Thoracic aorta (tissue), 2 donors: ENCODE measurements at regions not wholly inside any gene's neighbourhood (a gene's known extent, or its start where the extent isn't known, plus 50 kb on each side); places are given as distances from the start of the nearest gene placed in this dataset.

Experiments
- ATAC-seq: fragments of 150-250 bp; one replicate; pipeline ENCODE4 v1.8.0; 2017; ENCODE audit warnings: low read depth; ENCODE audit not compliant: insufficient number of reproducible peaks, low FRiP score
- DNase-seq: peaks from one replicate; pipeline ENCODE4 v3.0.0-alpha.2; 2020; ENCODE audit warnings: low spot score
- H3K27ac ChIP-seq, 2 donors: fragments of 200-600 bp; sonication (generic); 1 replicate in 1 of 2; 2 replicates in 1 of 2; pipeline ENCODE4 v1.5.1; 2016; ENCODE audit warnings: mild to moderate bottlenecking in 2 of 2, moderate library complexity in 2 of 2
- H3K27me3 ChIP-seq: fragments of 200-600 bp; sonication (generic); replicated peaks from 2 replicates; pipeline ENCODE4 v1.6.0; 2016; ENCODE audit warnings: mild to moderate bottlenecking; ENCODE audit not compliant: insufficient read depth
- H3K36me3 ChIP-seq: fragments of 200-600 bp; sonication (generic); one replicate; pipeline ENCODE4 v1.5.1; 2016
- H3K4me1 ChIP-seq, 2 donors: fragments of 200-600 bp; sonication (generic); 1 replicate in 1 of 2; 2 replicates in 1 of 2; pipeline versions ENCODE4 v1.5.1 to v1.6.0; 2016; ENCODE audit warnings: low read depth in 2 of 2, mild to moderate bottlenecking in 1 of 2; ENCODE audit not compliant: control insufficient read depth in 1 of 2
- H3K4me3 ChIP-seq: fragments of 200-600 bp; sonication (generic); 2 replicates; pipeline ENCODE4 v1.5.1; 2016; ENCODE audit warnings: mild to moderate bottlenecking
- H3K9me3 ChIP-seq: fragments of 200-600 bp; sonication (generic); 2 replicates; pipeline ENCODE4 v1.5.1; 2016
- TF ChIP-seq, protein P1 (sequence below): fragments of 200-600 bp; sonication (generic); IDR thresholded peaks from one replicate; pipeline ENCODE4 v1.5.1; 2019; ENCODE audit warnings: antibody characterized with exemption

DNA sequence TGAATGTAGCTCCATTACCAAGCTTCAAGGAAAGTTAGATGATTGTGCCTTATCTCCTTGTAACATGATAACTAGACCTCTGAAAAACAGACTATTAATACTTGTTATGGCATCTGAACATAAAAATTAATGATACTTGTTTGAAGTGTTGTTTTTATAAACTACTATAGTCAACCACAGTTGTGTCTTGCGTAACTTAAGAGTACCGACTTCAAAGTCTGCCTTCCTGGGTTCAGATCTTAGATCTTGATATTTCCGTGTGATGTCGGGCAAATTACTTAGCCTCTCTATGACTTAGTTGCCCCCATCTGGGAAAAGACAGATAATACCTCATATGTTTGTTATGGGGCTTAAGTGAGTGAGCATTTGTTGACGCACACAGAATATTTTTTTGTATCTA lies 906.5 kb downstream of the JRKL start:
- Histone ChIP-seq H3K27ac (no peak overlapping the region), H3K27me3 (no peaks in the 10 kb centered on the region), H3K4me1 (no peaks in the 10 kb centered on the region), H3K4me3 (no peak overlapping the region), H3K9me3 (no peaks in the 10 kb centered on the region), H3K36me3 (no peaks in the 10 kb centered on the region)
- ATAC-seq: no peak
- DNase-seq: no peak
- TF ChIP-seq, protein P1, sequence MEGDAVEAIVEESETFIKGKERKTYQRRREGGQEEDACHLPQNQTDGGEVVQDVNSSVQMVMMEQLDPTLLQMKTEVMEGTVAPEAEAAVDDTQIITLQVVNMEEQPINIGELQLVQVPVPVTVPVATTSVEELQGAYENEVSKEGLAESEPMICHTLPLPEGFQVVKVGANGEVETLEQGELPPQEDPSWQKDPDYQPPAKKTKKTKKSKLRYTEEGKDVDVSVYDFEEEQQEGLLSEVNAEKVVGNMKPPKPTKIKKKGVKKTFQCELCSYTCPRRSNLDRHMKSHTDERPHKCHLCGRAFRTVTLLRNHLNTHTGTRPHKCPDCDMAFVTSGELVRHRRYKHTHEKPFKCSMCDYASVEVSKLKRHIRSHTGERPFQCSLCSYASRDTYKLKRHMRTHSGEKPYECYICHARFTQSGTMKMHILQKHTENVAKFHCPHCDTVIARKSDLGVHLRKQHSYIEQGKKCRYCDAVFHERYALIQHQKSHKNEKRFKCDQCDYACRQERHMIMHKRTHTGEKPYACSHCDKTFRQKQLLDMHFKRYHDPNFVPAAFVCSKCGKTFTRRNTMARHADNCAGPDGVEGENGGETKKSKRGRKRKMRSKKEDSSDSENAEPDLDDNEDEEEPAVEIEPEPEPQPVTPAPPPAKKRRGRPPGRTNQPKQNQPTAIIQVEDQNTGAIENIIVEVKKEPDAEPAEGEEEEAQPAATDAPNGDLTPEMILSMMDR: no peak

DNA sequence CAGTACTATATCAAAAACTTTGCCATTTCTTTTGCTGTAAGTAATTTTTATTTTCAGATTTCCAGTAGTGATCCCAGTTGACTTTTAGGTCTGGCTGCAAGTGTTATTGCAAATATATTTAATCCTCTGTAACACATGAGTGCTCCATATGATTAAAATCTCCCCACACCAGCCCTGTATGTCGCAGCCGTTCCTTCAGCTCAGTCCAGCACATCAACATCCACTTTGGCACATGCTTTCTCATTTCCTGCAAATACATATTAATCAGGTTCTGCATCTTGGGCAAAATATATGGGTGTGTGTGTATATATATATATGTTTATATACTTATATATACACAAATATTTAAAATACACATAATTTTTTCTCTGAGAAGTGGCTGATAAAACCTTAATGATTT lies 919.5 kb downstream of the JRKL start:
- ATAC-seq (no peak), DNase-seq (no peak)
- H3K27me3 ChIP-seq: no peaks in the 10 kb centered on the region
- H3K27ac ChIP-seq: no peak overlapping the region
- TF ChIP-seq, protein P1: no peak
- no peak overlapping the region for H3K4me3 ChIP-seq
- H3K4me1 ChIP-seq: no peaks in the 10 kb centered on the region
- H3K36me3 ChIP-seq: no peaks in the 10 kb centered on the region
- H3K9me3 ChIP-seq: no peaks in the 10 kb centered on the region

DNA sequence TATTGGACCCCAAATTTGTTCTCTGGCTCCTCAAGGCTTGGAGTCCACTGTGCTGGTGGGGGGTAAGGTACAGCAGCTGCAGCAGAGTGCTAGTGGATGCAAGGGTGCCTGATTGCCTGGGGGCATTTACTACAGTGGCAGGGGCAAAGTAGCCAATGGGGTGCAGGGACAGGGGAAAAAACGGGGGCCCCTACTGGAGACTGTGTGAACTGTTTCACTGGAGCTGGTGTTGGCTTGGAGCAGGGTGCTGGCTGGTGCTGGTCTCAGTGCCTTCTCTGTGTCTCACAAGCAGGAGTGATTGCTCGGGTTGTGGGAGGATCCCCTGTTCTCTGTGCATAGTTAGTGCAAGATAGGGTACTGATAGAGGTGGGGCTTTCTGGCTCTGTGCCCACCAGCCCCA lies 935.9 kb downstream of the JRKL start:
- TF ChIP-seq, protein P1: no peak
- Histone ChIP-seq H3K4me1 (no peaks in the 10 kb centered on the region), H3K27ac (no peak overlapping the region), H3K4me3 (no peak overlapping the region), H3K27me3 (no peaks in the 10 kb centered on the region), H3K36me3 (no peaks in the 10 kb centered on the region), H3K9me3 (no peaks in the 10 kb centered on the region)
- ATAC-seq: no peak
- no peak for DNase-seq

DNA sequence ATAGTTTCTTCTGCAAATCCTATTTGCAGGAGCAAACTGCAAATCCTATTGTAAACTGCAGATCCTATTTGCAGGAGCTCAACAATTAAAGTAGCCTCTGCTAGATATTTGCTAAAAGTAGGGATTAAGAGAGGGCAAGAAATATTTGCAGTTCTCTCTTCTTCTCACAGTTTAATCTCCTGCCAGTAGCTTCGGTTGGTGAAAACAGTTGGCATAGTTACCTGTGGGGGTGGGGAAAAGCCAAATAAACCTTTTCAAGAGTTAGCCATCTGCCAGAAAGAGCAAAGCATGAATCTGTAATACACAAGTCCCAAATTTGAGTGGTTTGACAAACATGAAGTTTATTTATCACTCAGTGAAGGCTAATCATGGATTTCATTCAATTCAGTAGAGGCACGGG lies 942.5 kb downstream of the JRKL start:
- Histone ChIP-seq H3K4me3 (no peak overlapping the region), H3K9me3 (no peaks in the 10 kb centered on the region), H3K36me3 (no peaks in the 10 kb centered on the region), H3K27ac (no peak overlapping the region), H3K4me1 (no peaks in the 10 kb centered on the region), H3K27me3 (no peaks in the 10 kb centered on the region)
- no peak for DNase-seq
- TF ChIP-seq, protein P1: no peak
- no peak for ATAC-seq

DNA sequence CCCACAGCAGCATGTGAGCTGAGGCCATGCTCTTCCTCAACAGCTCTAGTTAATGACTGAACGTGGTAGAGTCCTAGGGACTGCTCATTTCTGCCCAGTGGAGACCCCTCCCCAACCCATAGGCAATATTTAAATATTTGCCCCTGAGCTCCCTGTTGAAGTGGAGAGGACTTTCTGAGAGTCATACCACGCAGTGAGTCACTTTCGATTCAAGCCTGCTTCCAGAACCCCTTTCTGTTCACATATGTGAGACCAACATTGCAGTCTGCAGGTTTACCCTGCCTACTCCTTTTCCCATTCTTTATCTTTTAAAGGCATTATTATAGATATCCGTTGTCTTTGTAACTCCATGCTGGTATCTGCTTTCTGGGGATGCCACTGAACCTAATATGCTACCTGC lies 946.3 kb downstream of the JRKL start:
- TF ChIP-seq, protein P1: no peak
- Histone ChIP-seq H3K9me3 (no peaks in the 10 kb centered on the region), H3K36me3 (no peaks in the 10 kb centered on the region), H3K27ac (no peak overlapping the region), H3K4me1 (no peaks in the 10 kb centered on the region), H3K27me3 (no peaks in the 10 kb centered on the region), H3K4me3 (no peak overlapping the region)
- DNase-seq: no peak
- ATAC-seq: no peak
